ENCODE measurements at regions not wholly inside any gene's neighbourhood (a gene's known extent, or its start where the extent isn't known, plus 50 kb on each side); places are given as distances from the start of the nearest gene placed in this dataset.

- TF ChIP-seq CTCF (IDR thresholded peaks at IDR 0.05) (no peak), POLR2A (IDR thresholded peaks at IDR 0.05) (no peak)
Measured at GRCh38 chr5:124593952-124594351, 152.5 kb downstream of the ZNF608 start.
